ENCODE measurements at regions not wholly inside any gene's neighbourhood (a gene's known extent, or its start where the extent isn't known, plus 50 kb on each side); places are given as distances from the start of the nearest gene placed in this dataset.
A peak's percentile ranks its signal among the peaks of the same experiment; 100 is the strongest.

GRCh38 chr5:56517011-56517416 is 283.9 kb upstream of the ANKRD55 start:
- DNase-seq = peak; percentile 13
- Mint-ChIP-seq H3K4me3 (no peak overlapping the region), H3K27me3 (no peaks in the 10 kb centered on the region), H3K27ac (no peak overlapping the region), H3K36me3 (no peaks in the 10 kb centered on the region), H3K9me3 (no peaks in the 10 kb centered on the region), H3K4me1 (ENCODE audit: low read depth) (peaks cover 30% of the 10 kb centered on the region)
- ChIA-PET POLR2A (no interaction called here), CTCF (no interaction called here)
- intact Hi-C loops (cut with micrococcal nuclease) = no loop called here

GRCh38 chr5:56516441-56516840 is 283.3 kb upstream of the ANKRD55 start:
- Mint-ChIP-seq H3K9me3 (no peaks in the 10 kb centered on the region), H3K4me3 (no peak overlapping the region), H3K4me1 (ENCODE audit: low read depth) (peaks cover 29% of the 10 kb centered on the region), H3K27me3 (no peaks in the 10 kb centered on the region), H3K36me3 (no peaks in the 10 kb centered on the region), H3K27ac (no peak overlapping the region)
- DNase-seq = no peak
- CTCF ChIA-PET = no interaction called here
- intact Hi-C loops (cut with micrococcal nuclease) = no loop called here
- POLR2A ChIA-PET = no interaction called here

- intact Hi-C loops (cut with micrococcal nuclease) = no loop called here
- Mint-ChIP-seq H3K9me3 (no peaks in the 10 kb centered on the region), H3K36me3 (no peaks in the 10 kb centered on the region), H3K27me3 (no peaks in the 10 kb centered on the region), H3K4me1 (ENCODE audit: low read depth) (peaks cover 26% of the 10 kb centered on the region), H3K4me3 (no peak overlapping the region), H3K27ac (no peak overlapping the region)
- ChIA-PET CTCF (no interaction called here), POLR2A (no interaction called here)
- no peak for DNase-seq
These were observed 282.9 kb upstream of the ANKRD55 start for GRCh38 chr5:56516035-56516434.

- Mint-ChIP-seq H3K9me3 (no peaks in the 10 kb centered on the region), H3K27me3 (no peaks in the 10 kb centered on the region), H3K4me1 (ENCODE audit: low read depth) (peaks cover 26% of the 10 kb centered on the region), H3K36me3 (no peaks in the 10 kb centered on the region), H3K4me3 (no peak overlapping the region), H3K27ac (no peak overlapping the region)
- ChIA-PET CTCF (no interaction called here), POLR2A (no interaction called here)
- DNase-seq = no peak
- intact Hi-C loops (cut with micrococcal nuclease) = no loop called here
These were observed 281.9 kb upstream of the ANKRD55 start for GRCh38 chr5:56515011-56515410.

- DNase-seq = no peak
- Mint-ChIP-seq H3K4me3 (no peak overlapping the region), H3K27ac (no peak overlapping the region), H3K27me3 (no peaks in the 10 kb centered on the region), H3K36me3 (no peaks in the 10 kb centered on the region), H3K4me1 (ENCODE audit: low read depth) (peaks cover 26% of the 10 kb centered on the region), H3K9me3 (no peaks in the 10 kb centered on the region)
- CTCF ChIA-PET = no interaction called here
- intact Hi-C loops (cut with micrococcal nuclease) = no loop called here
- POLR2A ChIA-PET = no interaction called here
These were observed 281.1 kb upstream of the ANKRD55 start for GRCh38 chr5:56514245-56514644.

GRCh38 chr5:56513141-56513540 is 280.0 kb upstream of the ANKRD55 start:
- ChIA-PET POLR2A (interaction anchor here (0.8 kb wide), 1 partner anchor 221 kb away, joined by 3 read pairs; no protein-coding TSS in a partner anchor), CTCF (no interaction called here)
- Mint-ChIP-seq H3K4me3 (no peak overlapping the region), H3K27ac (no peak overlapping the region), H3K4me1 (ENCODE audit: low read depth) (peaks cover 26% of the 10 kb centered on the region), H3K36me3 (no peaks in the 10 kb centered on the region), H3K9me3 (no peaks in the 10 kb centered on the region), H3K27me3 (no peaks in the 10 kb centered on the region)
- intact Hi-C loops (cut with micrococcal nuclease) = no loop called here
- DNase-seq = no peak

GRCh38 chr5:56512313-56512996 is 279.3 kb upstream of the ANKRD55 start:
- POLR2A ChIA-PET = interaction anchor here (0.8 kb wide), 1 partner anchor 222 kb away, joined by 3 read pairs; no protein-coding TSS in a partner anchor
- no peak overlapping the region for H3K27ac Mint-ChIP-seq
- H3K36me3 Mint-ChIP-seq = no peaks in the 10 kb centered on the region
- no peak overlapping the region for H3K4me3 Mint-ChIP-seq
- peaks cover 20% of the 10 kb centered on the region for H3K4me1 Mint-ChIP-seq (ENCODE audit: low read depth)
- intact Hi-C loops (cut with micrococcal nuclease) = no loop called here
- CTCF ChIA-PET = interaction anchor here (0.5 kb wide), 2 partner anchors 329 to 426 kb away, joined by 3 to 4 read pairs; no protein-coding TSS in a partner anchor
- H3K27me3 Mint-ChIP-seq = no peaks in the 10 kb centered on the region
- H3K9me3 Mint-ChIP-seq = no peaks in the 10 kb centered on the region
- no peak for DNase-seq

- H3K9me3 Mint-ChIP-seq = no peaks in the 10 kb centered on the region
- ChIA-PET CTCF (no interaction called here), POLR2A (no interaction called here)
These were observed 278.3 kb upstream of the ANKRD55 start for GRCh38 chr5:56511326-56511841.

GRCh38 chr5:56508249-56508648 is 275.1 kb upstream of the ANKRD55 start:
- intact Hi-C loops (cut with micrococcal nuclease) = no loop called here
- DNase-seq = no peak
- H3K36me3 Mint-ChIP-seq = no peaks in the 10 kb centered on the region
- peaks cover 7% of the 10 kb centered on the region for H3K4me1 Mint-ChIP-seq (ENCODE audit: low read depth)
- H3K4me3 Mint-ChIP-seq = no peak overlapping the region
- no peaks in the 10 kb centered on the region for H3K9me3 Mint-ChIP-seq
- POLR2A ChIA-PET = no interaction called here
- H3K27me3 Mint-ChIP-seq = no peaks in the 10 kb centered on the region
- CTCF ChIA-PET = no interaction called here
- no peak overlapping the region for H3K27ac Mint-ChIP-seq

More at GRCh38 chr5:56511326-56511841, 278.3 kb upstream of the ANKRD55 start:
- H3K27me3 Mint-ChIP-seq = no peaks in the 10 kb centered on the region
- H3K36me3 Mint-ChIP-seq = no peaks in the 10 kb centered on the region
- intact Hi-C loops (cut with micrococcal nuclease) = no loop called here
- H3K4me3 Mint-ChIP-seq = no peak overlapping the region
- H3K4me1 Mint-ChIP-seq (ENCODE audit: low read depth) = peaks cover 11% of the 10 kb centered on the region
- no peak for DNase-seq
- no peak overlapping the region for H3K27ac Mint-ChIP-seq

GRCh38 chr5:56507351-56507930 is 274.3 kb upstream of the ANKRD55 start:
- Mint-ChIP-seq H3K36me3 (no peaks in the 10 kb centered on the region), H3K4me1 (ENCODE audit: low read depth) (peaks cover under 1% of the 10 kb centered on the region), H3K27ac (no peak overlapping the region), H3K27me3 (no peaks in the 10 kb centered on the region), H3K9me3 (no peaks in the 10 kb centered on the region), H3K4me3 (no peak overlapping the region)
- DNase-seq = no peak
- intact Hi-C loops (cut with micrococcal nuclease) = no loop called here
- ChIA-PET POLR2A (interaction anchor here (0.7 kb wide), 1 partner anchor 28 kb away, joined by 3 read pairs; no protein-coding TSS in a partner anchor), CTCF (interaction anchor here (0.5 kb wide), 1 partner anchor 187 kb away, joined by 3 read pairs; no protein-coding TSS in a partner anchor)

- Mint-ChIP-seq H3K27me3 (no peaks in the 10 kb centered on the region), H3K9me3 (no peaks in the 10 kb centered on the region), H3K36me3 (no peaks in the 10 kb centered on the region), H3K27ac (no peak overlapping the region), H3K4me3 (no peak overlapping the region), H3K4me1 (ENCODE audit: low read depth) (peaks cover 10% of the 10 kb centered on the region)
- no peak for DNase-seq
- ChIA-PET CTCF (interaction anchor here (1.1 kb wide), 1 partner anchor 236 kb away, joined by 5 read pairs; no protein-coding TSS in a partner anchor), POLR2A (interaction anchor here (0.6 to 0.7 kb wide), 3 partner anchors 27 to 308 kb away, joined by 3 read pairs; no protein-coding TSS in a partner anchor)
- intact Hi-C loops (cut with micrococcal nuclease) = no loop called here
These were observed 273.3 kb upstream of the ANKRD55 start for GRCh38 chr5:56506211-56506965.

- Mint-ChIP-seq H3K27ac (no peak overlapping the region), H3K9me3 (no peaks in the 10 kb centered on the region), H3K36me3 (no peaks in the 10 kb centered on the region), H3K4me1 (ENCODE audit: low read depth) (peaks cover 13% of the 10 kb centered on the region), H3K4me3 (no peak overlapping the region), H3K27me3 (no peaks in the 10 kb centered on the region)
- ChIA-PET CTCF (no interaction called here), POLR2A (no interaction called here)
- no peak for DNase-seq
- intact Hi-C loops (cut with micrococcal nuclease) = no loop called here
These were observed 270.8 kb upstream of the ANKRD55 start for GRCh38 chr5:56503929-56504328.
